H1 (cell line): ENCODE measurements at regions not wholly inside any gene's neighbourhood (a gene's known extent, or its start where the extent isn't known, plus 50 kb on each side); places are given as distances from the start of the nearest gene placed in this dataset.

ENCODE experiments used
- CBX5 ChIP-seq: fragments of 300-800, 300-1000 bp; sonication (generic); IDR thresholded peaks from 2 replicates; pipeline ENCODE4 v1.7.1; 2016; ENCODE audit warnings: antibody characterized with exemption, low read length, low read depth
- EGR1 ChIP-seq: IDR thresholded peaks from 2 replicates; pipeline ENCODE4 v1.6.1; 2011; ENCODE audit warnings: low read depth, low read length, borderline replicate concordance
- FOSL1 ChIP-seq: IDR thresholded peaks from 2 replicates; pipeline ENCODE4 v1.6.1; 2011; ENCODE audit warnings: mild to moderate bottlenecking, low read depth, low read length, moderate library complexity; ENCODE audit not compliant: insufficient read depth
- HDAC6 ChIP-seq: IDR thresholded peaks from one replicate; pipeline ENCODE4 v1.7.1; 2012; ENCODE audit warnings: low read depth, mild to moderate bottlenecking, inconsistent platforms, low read length, moderate library complexity
- RXRA ChIP-seq: IDR thresholded peaks from 2 replicates; pipeline ENCODE4 v1.6.1; 2011; ENCODE audit warnings: low read depth, mild to moderate bottlenecking, low read length, moderate library complexity; ENCODE audit not compliant: insufficient read depth
- SAP30 ChIP-seq: fragments of 300-600 bp; sonication (generic); IDR thresholded peaks from 2 replicates; pipeline ENCODE4 v1.7.1; 2012; ENCODE audit warnings: low read length, moderate library complexity, mild to moderate bottlenecking, inconsistent platforms; ENCODE audit not compliant: insufficient read depth, insufficient replicate concordance

GRCh38 chr11:129701706-129702105, 113.9 kb upstream of the TMEM45B start (continued):
- no peak for TF ChIP-seq FOSL1
- TF ChIP-seq HDAC6: no peak
- TF ChIP-seq RXRA: no peak
- no peak for TF ChIP-seq SAP30
- TF ChIP-seq EGR1: no peak
- TF ChIP-seq CBX5: no peak
